Activated effector memory CD4-positive, alpha-beta T cell treated with anti-CD3 and anti-CD28 coated beads, Interleukin-2, amount 50 U/mL, for 16 hours (primary cell): ENCODE measurements at regions not wholly inside any gene's neighbourhood (a gene's known extent, or its start where the extent isn't known, plus 50 kb on each side); places are given as distances from the start of the nearest gene placed in this dataset.
"Not testable (repeated sequence)": the region's sequence is repeated elsewhere in the genome, so short reads cannot be mapped to it uniquely, and the experiment has no call there.

Source experiments
- DNase-seq: peaks from one replicate; pipeline ENCODE4 v3.0.0-alpha.2; 2020

DNA sequence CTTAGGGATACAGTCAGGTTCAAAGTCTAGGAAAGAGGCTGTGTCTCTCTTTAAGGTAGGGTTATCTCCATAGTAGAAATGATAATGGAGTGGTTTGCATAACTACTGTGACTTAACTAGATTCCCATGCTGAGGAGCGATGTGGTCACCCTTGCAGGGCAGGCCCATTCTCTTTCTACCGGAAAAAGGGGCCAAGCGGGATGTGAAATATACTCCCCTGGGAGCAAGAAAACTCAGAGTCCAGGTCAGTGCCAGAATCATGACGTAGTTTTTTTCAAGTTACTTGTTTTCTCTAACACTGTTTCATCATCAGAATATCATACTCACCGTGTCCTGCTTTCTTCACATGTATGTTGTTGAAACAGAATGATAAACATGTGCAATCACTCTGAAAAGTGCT lies 649.0 kb upstream of the ANKRD30A start:
- no peak for DNase-seq

DNA sequence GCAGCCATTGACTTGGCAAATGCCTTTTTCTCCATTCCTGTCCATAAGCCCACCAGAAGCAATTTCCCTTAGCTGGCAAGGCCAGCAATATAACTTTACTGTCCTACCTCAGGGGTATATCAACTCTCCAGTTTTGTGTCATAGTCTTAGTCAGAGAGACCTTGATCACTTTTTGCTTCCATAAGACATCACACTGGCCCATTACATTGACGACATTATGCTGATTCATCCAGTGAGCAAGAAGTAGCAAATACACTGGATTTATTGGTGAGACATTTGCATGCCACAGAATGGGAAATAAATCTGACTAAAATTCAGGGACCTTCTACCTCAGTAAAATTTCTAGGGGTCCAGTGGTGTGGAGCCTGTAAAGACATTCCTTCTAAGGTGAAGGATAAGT lies 649.7 kb upstream of the ANKRD30A start:
- DNase-seq = no peak

DNA sequence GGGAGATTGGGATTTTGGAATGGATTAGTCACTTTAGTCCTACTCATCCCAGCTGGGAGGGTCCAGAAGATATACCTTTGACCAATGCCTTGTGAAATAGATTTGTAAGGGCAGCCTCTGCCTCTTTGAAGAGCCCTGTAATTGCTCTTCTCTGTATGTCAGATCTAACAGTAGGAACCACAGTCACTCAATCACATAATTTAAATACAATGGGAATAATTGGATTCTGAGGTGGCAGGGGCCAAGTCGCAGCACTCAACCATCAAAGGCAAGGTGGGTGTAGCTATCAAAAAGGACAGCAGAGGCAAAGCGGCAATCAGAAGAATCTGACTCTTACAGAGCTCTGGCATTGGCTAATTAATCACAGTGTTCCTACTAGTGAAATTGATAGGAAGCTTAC lies 650.9 kb upstream of the ANKRD30A start:
- no peak for DNase-seq

DNA sequence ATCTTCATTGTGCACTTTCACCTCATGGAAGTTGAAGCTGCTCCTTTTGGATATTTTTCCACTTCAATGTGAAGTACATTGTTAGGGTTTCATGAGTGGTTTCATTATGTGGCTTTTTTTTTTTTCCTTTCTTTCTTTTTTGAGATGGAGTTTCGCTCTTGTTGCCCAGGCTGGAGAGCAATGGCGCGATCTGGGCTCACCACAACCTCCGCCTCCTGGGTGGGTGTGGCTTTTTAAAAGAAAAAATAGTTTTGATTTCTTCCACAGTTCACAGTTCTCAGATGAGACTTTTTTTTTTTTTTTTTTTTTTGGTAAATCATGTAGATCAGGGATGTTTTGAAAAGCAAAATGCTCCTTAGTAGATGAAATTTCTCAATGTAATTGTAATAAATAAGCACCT lies 652.3 kb upstream of the ANKRD30A start:
- DNase-seq = no peak

GRCh38 chr10:36469585-36469984 lies 655.8 kb upstream of the ANKRD30A start:
- no peak for DNase-seq

DNA sequence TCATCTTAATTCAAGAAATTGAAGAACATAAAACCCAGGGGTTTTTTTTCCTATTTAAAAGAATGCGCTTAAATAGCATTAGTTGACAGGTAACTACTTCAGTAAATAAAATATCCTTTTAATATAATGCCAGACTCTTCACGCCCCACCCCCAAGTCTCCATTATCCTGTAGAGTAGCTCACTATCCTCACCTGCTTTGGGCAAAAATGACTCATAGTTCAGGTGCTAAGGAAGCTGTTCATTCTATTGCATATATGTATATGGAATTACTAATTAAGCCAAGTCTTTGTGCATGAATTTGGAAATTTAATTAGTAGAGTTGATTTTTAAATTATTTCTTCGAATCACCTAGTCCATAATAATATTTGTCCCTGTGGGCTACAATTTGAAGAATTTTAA lies 656.8 kb upstream of the ANKRD30A start:
- no peak for DNase-seq

DNA sequence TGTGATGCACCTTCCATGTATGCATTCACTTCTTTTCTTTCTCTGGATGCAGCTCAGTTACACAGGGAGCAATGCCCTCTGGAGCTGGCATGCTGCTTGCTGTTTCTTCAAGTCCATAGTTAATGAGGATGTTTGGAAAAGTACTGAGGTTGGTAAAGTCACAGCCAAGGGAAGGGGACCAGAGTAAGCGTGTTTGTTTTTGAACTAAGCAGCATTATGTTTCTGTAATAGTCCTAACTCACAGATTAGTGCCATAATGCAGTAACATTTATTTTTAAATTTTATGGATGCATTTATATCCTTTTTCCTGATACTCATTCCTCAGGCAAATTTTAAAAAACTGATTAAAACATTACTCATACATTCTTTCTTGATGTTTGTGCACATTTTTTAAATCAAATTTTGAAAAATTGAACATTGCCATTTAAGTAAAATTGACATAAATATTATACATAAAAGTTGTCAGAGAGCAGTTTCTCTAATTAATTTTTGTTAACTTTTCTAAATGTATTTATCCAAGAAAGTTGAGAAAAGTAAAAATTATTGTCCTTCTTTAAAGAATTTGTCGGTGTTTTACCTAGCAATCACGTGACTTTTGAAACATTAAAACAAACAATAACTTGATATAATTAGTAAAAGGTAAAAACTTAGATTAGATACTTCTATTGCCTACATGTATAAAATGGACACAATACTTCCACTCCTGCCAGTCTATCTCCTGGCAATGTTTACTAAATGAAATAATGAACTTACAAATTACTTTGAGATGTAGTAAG lies 659.6 kb upstream of the ANKRD30A start:
- DNase-seq = no peak

DNA sequence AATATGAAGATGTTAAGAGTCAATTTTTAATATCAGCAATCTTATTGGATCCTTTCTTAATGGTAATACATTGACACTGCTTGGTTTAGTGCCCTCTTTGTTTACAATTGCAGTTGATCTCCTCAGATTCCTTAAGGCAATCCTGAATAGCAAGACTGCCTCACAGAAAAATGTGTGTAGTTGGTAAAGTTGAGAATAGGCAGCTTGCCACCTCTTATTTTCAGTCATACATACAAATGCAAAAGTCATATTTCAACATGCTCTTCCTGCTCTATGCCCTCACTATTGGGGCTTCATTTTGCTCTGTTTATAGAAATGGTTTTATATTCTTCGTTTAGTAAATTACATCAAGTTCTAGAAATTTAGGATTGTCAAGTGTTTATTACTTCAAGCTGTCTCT lies 661.1 kb upstream of the ANKRD30A start:
- DNase-seq = no peak

DNA sequence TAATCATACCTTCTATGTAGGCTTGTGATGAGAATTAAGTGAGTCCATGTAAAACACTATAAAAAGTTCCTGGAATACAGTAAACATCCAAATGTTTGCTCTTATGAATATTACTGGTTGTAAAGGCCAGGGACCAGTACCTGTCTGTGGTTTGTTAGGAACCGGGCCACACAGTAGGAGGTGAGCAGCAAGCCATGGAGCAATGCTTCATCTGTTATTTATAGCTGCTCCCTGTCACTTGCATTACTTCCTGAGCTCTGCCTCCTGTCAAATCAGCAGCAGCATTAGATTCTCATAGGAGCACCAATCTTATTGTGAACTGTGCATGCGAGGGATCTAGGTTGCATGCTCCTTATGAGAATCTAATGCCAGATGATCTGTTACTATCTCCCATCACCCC lies 662.0 kb upstream of the ANKRD30A start:
- DNase-seq = no peak

DNA sequence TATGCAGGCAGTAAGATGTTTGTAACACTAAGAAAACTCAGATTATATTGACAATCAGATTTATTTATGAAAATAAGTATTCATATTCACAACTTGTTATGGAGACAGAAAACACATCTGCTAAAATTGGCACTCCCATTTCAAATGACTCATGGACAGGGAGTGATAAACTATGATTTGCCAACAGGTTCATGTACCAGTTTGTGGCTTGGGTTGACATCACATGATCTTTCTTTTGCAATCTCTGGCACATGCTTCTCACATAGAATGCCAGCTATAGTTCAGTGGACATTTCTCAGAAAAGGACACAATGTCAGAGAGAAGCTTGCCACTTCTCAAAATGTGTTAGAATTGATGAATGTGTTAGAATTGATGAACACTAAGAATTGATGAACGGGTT lies 663.2 kb upstream of the ANKRD30A start:
- DNase-seq = no peak

- not testable (repeated sequence) for DNase-seq
Measured at GRCh38 chr10:36458437-36458836, 667.0 kb upstream of the ANKRD30A start.

DNA sequence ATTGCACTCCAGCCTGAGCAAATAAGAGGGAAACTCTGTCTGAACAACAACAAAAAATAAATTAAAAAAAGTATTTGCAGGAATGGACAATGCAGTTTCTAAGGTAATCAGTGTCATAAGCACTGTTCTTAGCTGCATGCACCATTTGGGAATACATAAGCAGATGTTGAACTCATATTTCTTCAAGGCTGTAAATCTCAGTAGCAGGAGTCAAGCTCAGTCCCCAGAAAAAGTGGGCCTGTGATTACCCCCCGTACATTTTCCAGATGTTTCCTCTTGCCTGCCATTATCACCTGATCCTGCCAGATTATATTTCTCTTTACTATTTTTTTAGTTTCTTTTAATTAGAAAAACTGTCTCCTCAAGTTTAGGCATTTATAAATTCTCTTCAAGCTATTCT lies 667.6 kb upstream of the ANKRD30A start:
- DNase-seq = no peak

- no peak for DNase-seq
Measured at GRCh38 chr10:36455526-36456133, 669.8 kb upstream of the ANKRD30A start.

DNA sequence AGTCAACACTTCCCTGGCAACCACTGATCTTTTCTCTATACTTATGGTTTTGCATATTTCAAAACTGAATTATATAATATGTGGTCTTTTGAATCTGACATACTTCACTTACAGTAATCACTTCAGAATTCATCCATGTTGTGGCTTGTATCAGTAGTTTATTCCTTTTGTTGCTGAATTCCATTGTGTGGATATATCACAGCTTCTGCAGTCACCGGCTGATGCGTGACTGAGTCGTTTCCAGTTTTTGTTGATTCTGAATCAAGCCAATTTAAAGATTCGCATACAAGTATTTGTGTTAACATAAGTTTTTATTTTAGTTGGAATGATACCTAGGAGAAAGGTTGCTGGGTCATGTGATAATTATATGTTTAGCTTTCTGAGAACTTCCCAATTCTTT lies 672.5 kb upstream of the ANKRD30A start:
- DNase-seq = no peak

DNA sequence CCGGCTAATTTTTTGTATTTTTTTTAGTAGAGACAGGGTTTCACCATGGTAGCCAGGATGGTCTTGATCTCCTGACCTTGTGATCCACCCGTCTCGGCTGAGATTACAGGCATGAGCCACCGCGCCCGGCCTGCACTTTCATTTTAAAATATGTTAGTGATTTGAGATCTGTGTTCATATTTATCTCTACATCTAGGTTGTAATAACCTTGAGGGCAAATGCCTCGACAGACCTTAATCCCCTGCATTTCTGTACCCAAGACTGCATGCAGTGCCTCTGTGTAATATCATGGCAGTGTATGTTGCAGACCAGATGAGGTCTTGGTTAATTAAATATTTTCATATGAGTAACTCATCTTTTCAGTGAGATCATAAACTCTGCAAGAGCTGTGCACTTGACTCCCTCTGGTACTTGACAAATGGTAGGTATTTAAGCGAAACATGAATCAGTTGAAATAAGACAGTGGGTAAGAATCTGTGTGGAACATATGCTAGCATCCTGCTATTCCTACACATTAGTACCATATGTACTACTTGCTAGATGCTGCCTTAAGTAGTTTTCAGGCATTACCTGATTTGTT lies 673.9 kb upstream of the ANKRD30A start:
- no peak for DNase-seq

DNA sequence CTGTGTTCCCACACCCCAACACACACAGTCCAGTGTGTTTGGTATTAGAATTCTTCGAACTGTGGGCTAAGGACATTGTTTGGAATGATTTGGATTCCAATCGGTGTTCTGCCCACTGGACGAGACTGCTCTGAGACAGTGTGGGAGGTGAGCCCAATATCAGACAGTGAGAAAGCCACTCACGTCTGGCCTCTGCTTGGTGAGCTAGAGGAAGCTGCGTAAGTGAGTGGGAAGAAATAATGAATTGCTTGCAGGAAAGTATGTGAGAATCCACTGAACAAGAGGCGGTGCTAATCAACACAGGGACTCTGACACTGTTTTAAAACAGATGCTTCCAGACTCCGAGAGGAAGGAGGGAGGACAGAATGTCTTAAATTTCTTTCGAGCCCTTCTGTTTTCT lies 675.0 kb upstream of the ANKRD30A start:
- no peak for DNase-seq

- DNase-seq = no peak
Measured at GRCh38 chr10:36448760-36449691, 676.4 kb upstream of the ANKRD30A start.

DNA sequence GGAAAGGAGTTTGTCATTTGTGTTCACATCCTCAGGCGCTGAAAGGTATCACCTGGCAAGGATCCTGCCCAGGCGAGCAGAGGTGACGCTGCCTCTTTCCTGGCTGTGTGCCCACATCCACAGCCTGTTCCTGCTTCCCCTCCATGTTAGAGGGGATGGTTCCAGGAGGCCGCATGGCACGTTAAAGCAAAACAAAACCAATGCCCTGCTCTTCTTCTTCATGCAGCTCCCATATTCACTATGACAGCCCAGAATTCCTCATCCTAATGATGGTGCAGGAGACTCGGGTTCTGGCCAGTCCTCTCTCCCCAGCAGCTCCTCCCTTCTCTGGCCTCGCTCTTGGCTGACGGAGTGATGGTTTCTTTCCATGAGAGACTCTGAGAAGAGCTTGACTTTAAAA lies 678.5 kb upstream of the ANKRD30A start:
- no peak for DNase-seq

DNA sequence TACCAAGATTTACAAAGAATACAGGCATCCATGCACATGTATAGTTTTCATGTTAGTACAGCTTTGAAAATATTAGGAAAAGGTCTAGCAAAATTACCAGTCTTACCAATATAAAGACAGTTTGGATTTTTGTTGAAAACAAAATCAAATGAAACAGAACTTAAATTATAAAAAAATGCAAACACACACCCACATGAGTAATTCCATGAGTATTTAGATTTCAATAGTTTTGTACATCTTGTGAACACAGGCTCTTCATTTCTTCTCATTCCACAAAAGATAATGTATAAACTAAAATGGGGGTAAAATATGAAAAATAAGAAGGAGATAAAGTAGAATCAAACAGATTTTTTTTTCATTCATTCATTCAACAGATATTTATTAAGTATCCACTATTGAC lies 682.2 kb upstream of the ANKRD30A start:
- DNase-seq = no peak

DNA sequence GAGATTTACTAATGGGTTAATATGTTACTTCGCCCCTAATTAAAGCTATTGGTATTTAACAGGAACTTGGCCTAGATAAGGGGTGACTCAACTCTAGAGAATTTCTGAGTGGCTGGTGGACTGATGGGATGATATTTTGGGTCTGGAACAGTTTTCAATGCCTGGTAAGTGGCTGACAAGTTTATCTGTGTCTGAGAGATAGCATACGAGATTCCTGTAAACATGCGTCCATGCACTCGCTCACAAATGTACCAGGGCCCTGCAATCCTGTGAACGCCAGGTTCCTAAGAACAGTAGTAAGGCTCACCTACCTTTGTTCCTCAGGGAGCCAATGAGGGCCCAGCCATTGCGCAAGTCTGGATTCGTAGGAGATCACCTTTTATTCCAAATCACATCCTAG lies 683.8 kb upstream of the ANKRD30A start:
- DNase-seq = no peak

GRCh38 chr10:36440539-36440938 lies 684.9 kb upstream of the ANKRD30A start:
- DNase-seq = no peak

DNA sequence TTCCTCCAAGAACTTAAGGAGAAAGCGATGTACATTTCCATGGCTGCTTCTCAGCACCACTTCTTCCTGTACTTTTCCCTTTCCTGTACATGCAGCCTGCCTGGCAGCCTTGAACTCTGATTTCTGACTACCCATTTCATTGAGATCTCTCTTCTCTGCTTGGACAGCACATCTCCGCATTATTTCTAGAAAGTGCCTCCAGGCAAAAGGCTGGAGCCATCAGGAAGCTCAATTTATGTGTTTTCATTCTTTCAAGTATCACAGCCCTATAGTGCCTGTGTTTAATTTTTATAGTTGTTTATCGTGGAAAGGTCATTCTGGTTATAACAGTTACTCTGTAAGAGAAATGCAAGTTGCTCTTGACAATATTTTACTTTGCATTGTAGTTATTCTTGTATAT lies 688.0 kb upstream of the ANKRD30A start:
- no peak for DNase-seq

GRCh38 chr10:36428507-36428906 lies 696.9 kb upstream of the ANKRD30A start:
- no peak for DNase-seq
